Mammary epithelial cell (primary cell): ENCODE measurements at regions not wholly inside any gene's neighbourhood (a gene's known extent, or its start where the extent isn't known, plus 50 kb on each side); places are given as distances from the start of the nearest gene placed in this dataset.

ENCODE experiments used
- EZH2 ChIP-seq: IDR thresholded peaks from 2 replicates; pipeline ENCODE4 v1.6.1; 2012; ENCODE audit warnings: low read length, inconsistent platforms, borderline replicate concordance
- TF ChIP-seq, protein P1 (sequence below), 2 donors: IDR thresholded peaks in 1 of 2; conservative IDR thresholded peaks in 1 of 2; 2 replicates each; pipeline ENCODE4 v1.5.1; 2011 to 2012; ENCODE audit warnings: inconsistent platforms in 2 of 2, low read length in 2 of 2, mild to moderate bottlenecking in 2 of 2, control low read depth in 1 of 2, low read depth in 1 of 2; ENCODE audit not compliant: insufficient read depth in 1 of 2; ENCODE audit errors: extremely low read depth in 1 of 2

- TF ChIP-seq, protein P1, sequence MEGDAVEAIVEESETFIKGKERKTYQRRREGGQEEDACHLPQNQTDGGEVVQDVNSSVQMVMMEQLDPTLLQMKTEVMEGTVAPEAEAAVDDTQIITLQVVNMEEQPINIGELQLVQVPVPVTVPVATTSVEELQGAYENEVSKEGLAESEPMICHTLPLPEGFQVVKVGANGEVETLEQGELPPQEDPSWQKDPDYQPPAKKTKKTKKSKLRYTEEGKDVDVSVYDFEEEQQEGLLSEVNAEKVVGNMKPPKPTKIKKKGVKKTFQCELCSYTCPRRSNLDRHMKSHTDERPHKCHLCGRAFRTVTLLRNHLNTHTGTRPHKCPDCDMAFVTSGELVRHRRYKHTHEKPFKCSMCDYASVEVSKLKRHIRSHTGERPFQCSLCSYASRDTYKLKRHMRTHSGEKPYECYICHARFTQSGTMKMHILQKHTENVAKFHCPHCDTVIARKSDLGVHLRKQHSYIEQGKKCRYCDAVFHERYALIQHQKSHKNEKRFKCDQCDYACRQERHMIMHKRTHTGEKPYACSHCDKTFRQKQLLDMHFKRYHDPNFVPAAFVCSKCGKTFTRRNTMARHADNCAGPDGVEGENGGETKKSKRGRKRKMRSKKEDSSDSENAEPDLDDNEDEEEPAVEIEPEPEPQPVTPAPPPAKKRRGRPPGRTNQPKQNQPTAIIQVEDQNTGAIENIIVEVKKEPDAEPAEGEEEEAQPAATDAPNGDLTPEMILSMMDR (conservative IDR thresholded peaks at IDR 0.05 in 1 of 2, IDR thresholded peaks at IDR 0.05 in 1 of 2; ENCODE audit: extremely low read depth in 1 of 2, insufficient read depth in 1 of 2, low read depth in 1 of 2, low read length in 2 of 2), result no peak
- no peak for TF ChIP-seq EZH2
Measured at GRCh38 chr17:14752011-14752410, 451.1 kb downstream of the HS3ST3B1 start.
